H9 (cell line): ENCODE measurements at regions not wholly inside any gene's neighbourhood (a gene's known extent, or its start where the extent isn't known, plus 50 kb on each side); places are given as distances from the start of the nearest gene placed in this dataset.

ENCODE experiments used
- DNase-seq: peaks from one replicate; pipeline ENCODE4 v3.0.0-alpha.2; 2017
- H2AFZ ChIP-seq: one replicate; pipeline ENCODE4 v1.6.1; 2013; ENCODE audit warnings: mild to moderate bottlenecking, low read length, control low read depth, moderate library complexity
- H2AK5ac ChIP-seq: 2 replicates; pipeline ENCODE4 v1.6.1; 2013; ENCODE audit warnings: low read length, control low read depth, mixed read lengths; ENCODE audit not compliant: insufficient read length
- H2BK120ac ChIP-seq: one replicate; pipeline ENCODE4 v1.6.1; 2013; ENCODE audit warnings: low read depth, mild to moderate bottlenecking, low read length, control low read depth, inconsistent platforms; ENCODE audit not compliant: poor library complexity, severe bottlenecking
- H2BK12ac ChIP-seq: 2 replicates; pipeline ENCODE4 v1.6.1; 2013; ENCODE audit warnings: low read length, control low read depth, mixed read lengths, low read depth; ENCODE audit not compliant: insufficient read length
- H2BK15ac ChIP-seq: 2 replicates; pipeline ENCODE4 v1.6.1; 2013; ENCODE audit warnings: low read depth, low read length, control low read depth
- H2BK20ac ChIP-seq: one replicate; pipeline ENCODE4 v1.6.1; 2013; ENCODE audit warnings: low read depth, mild to moderate bottlenecking, low read length, control low read depth, inconsistent platforms; ENCODE audit not compliant: poor library complexity, severe bottlenecking
- H2BK5ac ChIP-seq: 2 replicates; pipeline ENCODE4 v1.6.1; 2013; ENCODE audit warnings: low read length, control low read depth, mixed read lengths; ENCODE audit not compliant: insufficient read length
- H3K14ac ChIP-seq: 2 replicates; pipeline ENCODE4 v1.6.1; 2013; ENCODE audit warnings: low read length, control low read depth; ENCODE audit not compliant: insufficient read depth
- H3K18ac ChIP-seq: 2 replicates; pipeline ENCODE4 v1.6.1; 2013; ENCODE audit warnings: low read depth, mild to moderate bottlenecking, mixed read lengths, low read length, control low read depth; ENCODE audit not compliant: insufficient read length
- H3K23ac ChIP-seq: 2 replicates; pipeline ENCODE4 v1.6.1; 2013; ENCODE audit warnings: low read length, control low read depth, mixed read lengths, low read depth; ENCODE audit not compliant: insufficient read length
- H3K23me2 ChIP-seq: 2 replicates; pipeline ENCODE4 v1.6.1; 2013; ENCODE audit warnings: low read depth, mild to moderate bottlenecking, mixed read lengths, low read length, control low read depth; ENCODE audit not compliant: insufficient read length, poor library complexity, severe bottlenecking
- H3K27ac ChIP-seq: 2 replicates; pipeline ENCODE4 v1.5.1; 2013; ENCODE audit warnings: low read length, control low read depth, mixed read lengths, low read depth; ENCODE audit not compliant: insufficient read length
- H3K27me3 ChIP-seq: 2 replicates; pipeline ENCODE4 v1.6.1; 2013; ENCODE audit warnings: low read length, control low read depth, inconsistent platforms; ENCODE audit not compliant: insufficient read depth
- H3K4ac ChIP-seq: 2 replicates; pipeline ENCODE4 v1.6.1; 2013; ENCODE audit warnings: low read depth, mild to moderate bottlenecking, control low read depth, inconsistent platforms, low read length, moderate library complexity
- H3K4me1 ChIP-seq: 2 replicates; pipeline ENCODE4 v1.6.1; 2013; ENCODE audit warnings: low read length, control low read depth, inconsistent platforms; ENCODE audit not compliant: insufficient read depth
- H3K4me2 ChIP-seq: 2 replicates; pipeline ENCODE4 v1.6.1; 2013; ENCODE audit warnings: low read length, control low read depth, mixed read lengths; ENCODE audit not compliant: insufficient read length, insufficient read depth
- H3K56ac ChIP-seq: 2 replicates; pipeline ENCODE4 v1.6.1; 2013; ENCODE audit warnings: low read depth, mild to moderate bottlenecking, mixed read lengths, low read length, control low read depth; ENCODE audit not compliant: insufficient read length
- H3K79me1 ChIP-seq: 2 replicates; pipeline ENCODE4 v1.6.1; 2013; ENCODE audit warnings: low read depth, mild to moderate bottlenecking, moderate library complexity, low read length, control low read depth, inconsistent platforms; ENCODE audit not compliant: insufficient read depth, poor library complexity, severe bottlenecking
- H3K79me2 ChIP-seq: 2 replicates; pipeline ENCODE4 v1.6.1; 2013; ENCODE audit warnings: low read length, control low read depth, inconsistent platforms; ENCODE audit not compliant: insufficient read depth
- H3K9ac ChIP-seq: 2 replicates; pipeline ENCODE4 v1.6.1; 2013; ENCODE audit warnings: low read length, control low read depth, mixed read lengths; ENCODE audit not compliant: insufficient read length; ENCODE audit errors: extremely low read depth
- H3K9me3 ChIP-seq: one replicate; pipeline ENCODE4 v1.6.1; 2013; ENCODE audit warnings: low read depth, low read length, inconsistent platforms; ENCODE audit not compliant: control insufficient read depth
- H3T11ph ChIP-seq: one replicate; pipeline ENCODE4 v1.6.1; 2013; ENCODE audit warnings: mild to moderate bottlenecking, low read length, control low read depth, inconsistent platforms
- H4K20me1 ChIP-seq: one replicate; pipeline ENCODE4 v1.6.1; 2013; ENCODE audit not compliant: control insufficient read depth, insufficient read length, insufficient read depth
- H4K5ac ChIP-seq: 2 replicates; pipeline ENCODE4 v1.6.1; 2013; ENCODE audit warnings: low read depth, mild to moderate bottlenecking, mixed read lengths, low read length, control low read depth; ENCODE audit not compliant: insufficient read length
- H4K8ac ChIP-seq: replicated peaks from 2 replicates; pipeline ENCODE4 v1.6.1; 2013; ENCODE audit warnings: low read length, control low read depth, mixed read lengths, low read depth; ENCODE audit not compliant: insufficient read length
- H4K91ac ChIP-seq: 2 replicates; pipeline ENCODE4 v1.6.1; 2013; ENCODE audit warnings: low read depth, mild to moderate bottlenecking, moderate library complexity, mixed read lengths, low read length, control low read depth; ENCODE audit not compliant: insufficient read length
- H3K27ac Mint-ChIP-seq, 3 experiments: 2 replicates in 2 of 3; 3 replicates in 1 of 3; pipeline ENCODE4 v1.8.0; 2020 to 2021; ENCODE audit warnings: mixed read lengths in 3 of 3, mild to moderate bottlenecking in 1 of 3, moderate library complexity in 1 of 3
- H3K27me3 Mint-ChIP-seq: 2 replicates; pipeline ENCODE4 v1.8.0; 2021; ENCODE audit warnings: low read depth, mild to moderate bottlenecking, moderate library complexity, mixed read lengths
- H3K36me3 Mint-ChIP-seq, 3 experiments: 2 replicates in 2 of 3; 3 replicates in 1 of 3; pipeline ENCODE4 v1.8.0; 2020 to 2021; ENCODE audit warnings: low read depth in 3 of 3, mixed read lengths in 3 of 3; ENCODE audit not compliant: insufficient read depth in 1 of 3
- H3K4me1 Mint-ChIP-seq, 2 experiments: 2 replicates each; pipeline ENCODE4 v1.8.0; 2020; ENCODE audit warnings: mixed read lengths in 2 of 2
- H3K4me3 Mint-ChIP-seq, 2 experiments: 2 replicates in 1 of 2; 3 replicates in 1 of 2; pipeline ENCODE4 v1.8.0; 2020 to 2021; ENCODE audit warnings: mild to moderate bottlenecking in 2 of 2, mixed read lengths in 2 of 2, moderate library complexity in 1 of 2
- H3K9me3 Mint-ChIP-seq, 2 experiments: 2 replicates in 1 of 2; 3 replicates in 1 of 2; pipeline ENCODE4 v1.8.0; 2020; ENCODE audit warnings: mild to moderate bottlenecking in 2 of 2, mixed read lengths in 2 of 2, moderate library complexity in 1 of 2
- CTCF ChIP-seq: fragments of 200-600 bp; sonication (generic); conservative IDR thresholded peaks from 3 replicates; pipeline ENCODE4 v1.8.0; 2021; ENCODE audit warnings: antibody characterized with exemption, mild to moderate bottlenecking
- WGBS: extraction: QIAGEN DNeasy Blood & Tissue Kit; methylation state at CpG from one replicate; pipeline ENCODE4 v1.1.7; 2013; ENCODE audit warnings: missing lambda C conversion rate, low lambda C conversion rate, mixed read lengths; ENCODE audit not compliant: insufficient read length; ENCODE audit errors: extremely low coverage; 5-methylcytosine and 5-hydroxymethylcytosine counted together

- no peaks in the 10 kb centered on the region for H4K20me1 ChIP-seq
- no peak overlapping the region for H2BK20ac ChIP-seq
- H3K9me3 Mint-ChIP-seq = no peaks in the 10 kb centered on the region
- no peak overlapping the region for H3K18ac ChIP-seq
- no peak overlapping the region for H2BK15ac ChIP-seq
- no peak for TF ChIP-seq CTCF
- H4K8ac ChIP-seq = no peak overlapping the region
- no peaks in the 10 kb centered on the region for H3K27me3 Mint-ChIP-seq
- H3K14ac ChIP-seq = no peak overlapping the region
- no peaks in the 10 kb centered on the region for H3K23me2 ChIP-seq
- H3K56ac ChIP-seq = no peak overlapping the region
- no peak overlapping the region for H3K27ac Mint-ChIP-seq
- no peak overlapping the region for H3T11ph ChIP-seq
- H3K79me2 ChIP-seq = no peaks in the 10 kb centered on the region
- H3K4me2 ChIP-seq = no peak overlapping the region
- no peak overlapping the region for H2BK12ac ChIP-seq
- H4K91ac ChIP-seq = no peak overlapping the region
- H3K4me1 Mint-ChIP-seq = no peaks in the 10 kb centered on the region
- H3K27ac ChIP-seq = no peak overlapping the region
- H2AFZ ChIP-seq = no peak overlapping the region
- H3K79me1 ChIP-seq = no peaks in the 10 kb centered on the region
- no peak overlapping the region for H3K4ac ChIP-seq
- H3K4me3 Mint-ChIP-seq = no peak overlapping the region
- DNase-seq = no peak
- no peaks in the 10 kb centered on the region for H3K36me3 Mint-ChIP-seq
- H2BK120ac ChIP-seq = no peak overlapping the region
- H3K9ac ChIP-seq = no peak overlapping the region
- no peaks in the 10 kb centered on the region for H3K4me1 ChIP-seq
- no peaks in the 10 kb centered on the region for H3K27me3 ChIP-seq
- H3K23ac ChIP-seq = no peak overlapping the region
- no peak overlapping the region for H2BK5ac ChIP-seq
- no peak overlapping the region for H2AK5ac ChIP-seq
- no peaks in the 10 kb centered on the region for H3K9me3 ChIP-seq
- no CpG with 5 or more reads among the region's 11 CpGs for WGBS
- no peak overlapping the region for H4K5ac ChIP-seq
Observed at GRCh38 chr4:126563389-126563788, 1069.4 kb upstream of the INTU start.
